ENCODE measurements at regions not wholly inside any gene's neighbourhood (a gene's known extent, or its start where the extent isn't known, plus 50 kb on each side); places are given as distances from the start of the nearest gene placed in this dataset.

DNA sequence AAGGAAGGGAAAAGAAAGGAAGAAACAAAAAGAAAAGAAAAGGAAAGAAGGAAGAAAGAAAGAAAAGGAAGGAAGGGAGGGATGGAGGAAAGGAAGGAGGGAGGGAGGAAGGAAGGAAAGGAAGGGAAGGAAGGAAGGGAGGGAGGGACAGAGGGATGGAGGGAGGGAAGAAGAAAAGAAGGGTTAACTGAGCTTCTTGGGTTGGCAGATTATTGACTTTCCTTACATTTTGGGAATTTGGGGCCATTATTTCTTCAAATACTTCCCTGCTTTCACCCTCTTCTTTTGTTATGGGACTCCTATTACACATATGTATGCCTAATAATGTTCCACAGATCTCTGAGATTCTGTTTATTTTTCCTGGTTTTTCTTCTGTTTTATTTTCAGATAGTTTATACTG, 285.6 kb downstream of the KCNJ2 start:
- no peak for TF ChIP-seq POLR2AphosphoS5 (IDR thresholded peaks at IDR 0.05; ENCODE audit: low read depth, low read length)
- no peak for TF ChIP-seq TAF1 (IDR thresholded peaks at IDR 0.05; ENCODE audit: borderline replicate concordance, low read depth, low read length)
- TF ChIP-seq POLR2A (IDR thresholded peaks at IDR 0.05; ENCODE audit: low read depth, low read length): no peak
